Endothelial cell of umbilical vein (primary cell): ENCODE measurements at regions not wholly inside any gene's neighbourhood (a gene's known extent, or its start where the extent isn't known, plus 50 kb on each side); places are given as distances from the start of the nearest gene placed in this dataset.

Experiments
- BruUV-seq: library from RNA; stranded (reverse); fragments of 400-500 nt; replicated peaks from 2 replicates; lab custom pipeline; 2021; lab: Mats Ljungman, UMichigan
- CTCF ChIA-PET: fragments of 300-600, 350-600 bp; sonication (Branson Sonifier 250); formaldehyde crosslinking; loops from one replicate; lab custom pipeline; 2021; ENCODE audit warnings: antibody characterized with exemption, inconsistent platforms; lab: Charles Lee
- POLR2A ChIA-PET: fragments of 300-600, 350-600 bp; sonication (Branson Sonifier 250); formaldehyde crosslinking; loops from one replicate; lab custom pipeline; 2021; ENCODE audit warnings: antibody characterized with exemption, inconsistent platforms; lab: Charles Lee
- DNase-seq: peaks from one replicate; pipeline ENCODE4 v3.0.0-alpha.2; 2011; ENCODE audit warnings: low read depth, low spot score
- FAIRE-seq: peaks from 2 replicates; lab custom pipeline; 2011; peaks lifted over from hg19 to GRCh38; lab: Jason Lieb, UNC
- H2AFZ ChIP-seq: 2 replicates; pipeline ENCODE4 v1.6.0; 2012; ENCODE audit warnings: low read depth, low read length, control low read depth, inconsistent platforms
- H3K27ac ChIP-seq: 2 replicates; pipeline ENCODE4 v1.5.1; 2011; ENCODE audit warnings: low read depth, mild to moderate bottlenecking, control low read depth, low read length, moderate library complexity; ENCODE audit not compliant: insufficient read depth
- H3K27me3 ChIP-seq, 2 experiments: 2 replicates each; pipeline versions ENCODE4 v1.6.0 to v1.6.1; 2011; ENCODE audit warnings: low read length in 2 of 2, mixed read lengths in 1 of 2; ENCODE audit not compliant: control insufficient read depth in 2 of 2, insufficient read depth in 2 of 2
- H3K36me3 ChIP-seq, 2 experiments: 2 replicates in 1 of 2; 3 replicates in 1 of 2; pipeline ENCODE4 v1.5.1; 2011; ENCODE audit warnings: low read length in 2 of 2, mild to moderate bottlenecking in 1 of 2, moderate library complexity in 1 of 2; ENCODE audit not compliant: control insufficient read depth in 2 of 2, insufficient read depth in 2 of 2; ENCODE audit errors: extremely low read depth in 1 of 2
- H3K4me1 ChIP-seq: 3 replicates; pipeline ENCODE4 v1.5.1; 2011; ENCODE audit warnings: mild to moderate bottlenecking, low read length; ENCODE audit not compliant: control insufficient read depth, insufficient read depth; ENCODE audit errors: extremely low read depth
- H3K4me2 ChIP-seq: 2 replicates; pipeline ENCODE4 v1.6.1; 2011; ENCODE audit warnings: low read length, control low read depth, mixed read lengths; ENCODE audit not compliant: insufficient read depth
- H3K4me3 ChIP-seq, 3 experiments: fragments of 200-600 bp in 1 of 3; sonication (generic), shearing (Covaris generic) in 1 of 3; replicated peaks in 1 of 3; 2 replicates each; pipeline ENCODE4 v1.5.1; 2011 to 2016; ENCODE audit warnings: control low read depth in 3 of 3, low read length in 3 of 3, mild to moderate bottlenecking in 2 of 3, inconsistent platforms in 1 of 3, low read depth in 1 of 3, moderate library complexity in 1 of 3; ENCODE audit not compliant: insufficient read depth in 1 of 3
- H3K79me2 ChIP-seq: 2 replicates; pipeline ENCODE4 v1.6.0; 2012; ENCODE audit warnings: low read length, inconsistent platforms; ENCODE audit not compliant: control insufficient read depth, insufficient read depth
- H3K9ac ChIP-seq: replicated peaks from 2 replicates; pipeline ENCODE3; 2011; ENCODE audit warnings: low read length, control low read depth; ENCODE audit not compliant: insufficient read depth; ENCODE audit errors: extremely low read depth
- H3K9me1 ChIP-seq: replicated peaks from 3 replicates; pipeline ENCODE4 v1.6.0; 2011; ENCODE audit warnings: mild to moderate bottlenecking, low read length; ENCODE audit not compliant: control insufficient read depth, insufficient read depth; ENCODE audit errors: extremely low read depth
- H3K9me3 ChIP-seq: replicated peaks from 2 replicates; pipeline ENCODE4 v1.5.1; 2012; ENCODE audit warnings: low read length, inconsistent platforms; ENCODE audit not compliant: control insufficient read depth, insufficient read depth
- H4K20me1 ChIP-seq: replicated peaks from 2 replicates; pipeline ENCODE3; 2011; ENCODE audit warnings: mild to moderate bottlenecking, low read length; ENCODE audit not compliant: control insufficient read depth, insufficient read depth; ENCODE audit errors: extremely low read depth
- CTCF ChIP-seq, 2 donors: IDR thresholded peaks; 1 replicate in 1 of 2; 2 replicates in 1 of 2; pipeline ENCODE4 v1.5.1; 2011; ENCODE audit warnings: low read length in 2 of 2, mild to moderate bottlenecking in 2 of 2, moderate library complexity in 2 of 2, control low read depth in 1 of 2, inconsistent platforms in 1 of 2, low read depth in 1 of 2; ENCODE audit not compliant: insufficient read depth in 1 of 2; ENCODE audit errors: extremely low read depth in 1 of 2
- EZH2 ChIP-seq: IDR thresholded peaks from 2 replicates; pipeline ENCODE4 v1.6.1; 2012; ENCODE audit warnings: borderline replicate concordance, low read depth, mild to moderate bottlenecking, moderate library complexity, low read length, inconsistent platforms; ENCODE audit not compliant: severe bottlenecking
- FOS ChIP-seq: IDR thresholded peaks from 2 replicates; pipeline ENCODE4 v1.6.1; 2011; ENCODE audit warnings: mild to moderate bottlenecking, low read length, moderate library complexity, borderline replicate concordance; ENCODE audit not compliant: insufficient read depth
- GATA2 ChIP-seq: IDR thresholded peaks from 2 replicates; pipeline ENCODE4 v1.7.0; 2011; ENCODE audit warnings: low read depth, mild to moderate bottlenecking, moderate library complexity, mixed read lengths, low read length; ENCODE audit not compliant: insufficient read length, insufficient read depth
- JUN ChIP-seq: IDR thresholded peaks from 2 replicates; pipeline ENCODE4 v1.6.1; 2011; ENCODE audit warnings: borderline replicate concordance, low read depth; ENCODE audit not compliant: insufficient read length, insufficient read depth
- MAX ChIP-seq: IDR thresholded peaks from 2 replicates; pipeline ENCODE4 v1.6.1; 2011; ENCODE audit not compliant: insufficient read depth, insufficient read length
- MYC ChIP-seq: IDR thresholded peaks from one replicate; pipeline ENCODE4 v1.6.1; 2011; ENCODE audit warnings: mild to moderate bottlenecking, low read depth, low read length
- POLR2A ChIP-seq: IDR thresholded peaks from 2 replicates; pipeline ENCODE4 v1.6.1; 2012; ENCODE audit warnings: low read depth, mild to moderate bottlenecking, control low read depth, low read length
- POLR2AphosphoS5 ChIP-seq: IDR thresholded peaks from 2 replicates; pipeline ENCODE4 v1.6.1; 2012; ENCODE audit warnings: low read depth, mild to moderate bottlenecking, control low read depth, low read length, moderate library complexity; ENCODE audit not compliant: insufficient read depth
- dilution Hi-C: fragments of 300-500 bp; cut with MboI; formaldehyde crosslinking; loops from one replicate; pipeline ENCODE4 v1.15.0; 2019; ENCODE audit warnings: low sequenced_read_pairs; ENCODE audit not compliant: extremely low pct_ligation_motif_present
- intact Hi-C: fragments of 100-400 bp; cut with micrococcal nuclease; formaldehyde crosslinking; loops from one replicate; pipeline ENCODE4 v1.10.0; 2022

- Histone ChIP-seq H3K4me1 (no peaks in the 10 kb centered on the region), H3K79me2 (no peaks in the 10 kb centered on the region), H4K20me1 (no peaks in the 10 kb centered on the region), H3K4me2 (no peak overlapping the region), H3K9me3 (no peaks in the 10 kb centered on the region), H3K9me1 (no peaks in the 10 kb centered on the region), H2AFZ (no peak overlapping the region), H3K27me3 (no peaks in the 10 kb centered on the region), H3K36me3 (no peaks in the 10 kb centered on the region), H3K9ac (no peak overlapping the region), H3K4me3 (no peak overlapping the region), H3K27ac (no peak overlapping the region)
- dilution Hi-C loops = no loop called here
- DNase-seq (no peak), FAIRE-seq (no peak)
- ChIA-PET CTCF (no interaction called here), POLR2A (no interaction called here)
- BruUV-seq = no TSS peak
- TF ChIP-seq MAX (no peak), EZH2 (no peak), POLR2AphosphoS5 (no peak), FOS (no peak), JUN (no peak), GATA2 (no peak), MYC (no peak), CTCF (IDR thresholded peaks at IDR 0.05; ENCODE audit: extremely low read depth in 1 of 2, insufficient read depth in 1 of 2, low read depth in 1 of 2, low read length in 2 of 2) (no peak), POLR2A (no peak)
- intact Hi-C loops = no loop called here
These were observed 154.7 kb downstream of the URI1 start for GRCh38 chr19:30096596-30097370.
